ENCODE measurements at regions not wholly inside any gene's neighbourhood (a gene's known extent, or its start where the extent isn't known, plus 50 kb on each side); places are given as distances from the start of the nearest gene placed in this dataset.

DNA sequence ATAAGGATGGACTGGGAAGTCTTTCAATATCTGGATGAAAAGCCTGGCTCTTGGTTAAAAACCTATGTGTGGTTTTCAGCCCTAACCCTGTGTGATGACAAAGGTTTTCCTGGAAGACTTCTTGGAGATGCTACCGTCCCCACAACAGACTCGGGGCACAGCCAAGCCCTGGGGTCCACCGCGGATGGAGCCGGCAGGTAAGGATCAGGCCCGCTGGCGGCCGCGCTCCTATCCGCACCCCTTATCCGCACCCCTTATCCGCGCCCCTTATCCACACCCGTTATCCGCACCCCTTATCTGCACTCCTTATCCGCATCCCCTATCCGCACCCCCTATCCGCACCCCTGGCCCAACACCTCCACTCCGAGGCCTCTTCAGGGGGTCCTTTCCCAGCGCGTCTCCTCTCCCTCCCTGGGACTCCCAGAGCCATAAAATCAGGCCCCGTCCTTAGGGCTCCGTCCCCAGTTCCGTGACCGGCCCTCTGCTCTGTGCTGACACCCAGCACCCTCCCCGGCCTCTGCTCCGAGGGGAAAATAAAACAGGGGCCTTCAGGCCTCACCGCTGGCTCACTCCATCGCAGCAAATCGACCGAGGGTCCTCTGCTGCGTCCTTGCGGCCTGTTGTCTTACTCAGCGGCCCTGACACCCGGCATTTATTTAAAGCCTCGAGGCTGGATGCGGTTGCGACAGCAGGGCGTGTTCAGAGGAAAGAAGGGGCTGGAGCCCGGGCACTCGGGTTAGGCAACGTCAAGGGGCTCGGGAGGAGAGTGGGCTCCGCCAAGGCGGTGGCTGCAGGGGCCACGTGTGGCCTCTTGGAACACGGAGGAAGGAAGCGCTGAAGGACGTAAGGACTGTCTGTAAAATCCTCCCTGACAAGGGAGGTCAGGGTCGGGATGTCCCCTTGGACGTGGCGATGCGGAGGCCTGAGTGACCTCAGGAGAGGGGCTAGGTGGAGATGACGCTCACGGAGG is 215.1 kb upstream of the ADARB2 start:
- no peak overlapping the region for H3K27ac Mint-ChIP-seq
- no peaks in the 10 kb centered on the region for H3K36me3 Mint-ChIP-seq (ENCODE audit: low read depth)
- no peaks in the 10 kb centered on the region for H3K9me3 Mint-ChIP-seq
- no peak for ATAC-seq (replicated peaks)
- H3K4me3 Mint-ChIP-seq: no peak overlapping the region
- no peaks in the 10 kb centered on the region for H3K4me1 Mint-ChIP-seq
- peaks cover 4% of the 10 kb centered on the region for H3K27me3 Mint-ChIP-seq

DNA sequence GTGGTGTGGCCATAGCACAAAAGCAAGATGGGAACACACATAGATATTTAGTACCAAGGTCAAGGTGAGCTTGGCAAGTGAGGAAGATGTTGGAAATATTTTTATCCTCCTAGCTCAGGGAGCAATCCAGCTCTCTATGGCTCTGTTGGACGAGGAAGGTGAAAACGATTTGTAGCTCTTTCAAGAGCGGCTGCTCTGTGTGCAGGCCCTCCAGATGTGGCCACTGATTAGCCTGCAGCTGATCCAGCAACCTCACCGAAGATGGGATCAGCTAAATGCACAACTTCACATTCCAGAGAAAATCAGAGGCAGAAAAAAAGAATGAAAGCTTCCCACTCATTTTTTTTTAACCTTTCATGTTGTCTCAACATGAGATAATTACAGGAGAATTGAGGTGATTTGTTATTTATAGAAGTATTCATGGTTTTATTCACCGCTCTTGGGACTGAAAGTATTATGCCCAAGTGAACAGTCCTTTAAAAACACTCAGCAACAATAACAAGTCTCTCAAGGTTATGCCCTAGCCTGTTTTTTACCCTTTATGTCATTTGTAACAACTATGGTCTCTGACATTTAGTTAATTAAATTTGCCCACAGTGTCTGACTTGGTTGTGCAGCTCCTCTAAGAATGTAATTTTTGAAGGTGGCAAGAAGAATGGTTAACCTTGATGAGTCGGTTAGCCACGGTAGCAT is 213.6 kb upstream of the ADARB2 start:
- no peaks in the 10 kb centered on the region for H3K36me3 Mint-ChIP-seq (ENCODE audit: low read depth)
- no peak overlapping the region for H3K27ac Mint-ChIP-seq
- no peak overlapping the region for H3K4me3 Mint-ChIP-seq
- H3K9me3 Mint-ChIP-seq: no peaks in the 10 kb centered on the region
- H3K27me3 Mint-ChIP-seq: peaks cover 4% of the 10 kb centered on the region
- no peaks in the 10 kb centered on the region for H3K4me1 Mint-ChIP-seq
- ATAC-seq (replicated peaks): no peak

DNA sequence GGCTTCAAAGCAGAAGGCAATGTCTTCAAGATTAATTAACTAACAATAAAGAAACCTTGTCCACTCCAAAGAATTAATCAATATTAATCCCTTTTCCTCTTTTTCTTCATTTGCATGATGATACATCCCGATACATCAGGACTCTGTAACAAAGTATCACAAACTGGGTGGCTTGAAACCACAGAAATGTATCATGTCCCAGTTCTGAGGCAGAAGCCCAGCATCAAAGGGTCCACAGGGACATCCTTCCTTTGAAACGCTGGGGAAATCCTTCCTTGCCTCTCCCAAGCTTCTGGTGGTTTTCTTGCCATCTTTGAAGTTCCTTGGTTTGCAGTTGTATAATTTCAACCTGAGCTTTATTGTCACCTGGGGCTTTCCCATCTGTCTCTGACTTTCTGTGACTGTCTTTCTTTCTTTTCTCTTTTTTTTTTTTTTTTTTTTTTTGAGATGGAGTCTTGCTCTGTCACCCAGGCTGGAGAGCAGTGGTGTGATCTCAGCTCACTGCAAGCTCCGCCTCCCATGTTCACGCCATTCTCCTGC is 210.2 kb upstream of the ADARB2 start:
- Mint-ChIP-seq H3K4me3 (no peak overlapping the region), H3K36me3 (ENCODE audit: low read depth) (no peaks in the 10 kb centered on the region), H3K4me1 (peaks cover 4% of the 10 kb centered on the region), H3K9me3 (no peaks in the 10 kb centered on the region), H3K27me3 (peaks cover 4% of the 10 kb centered on the region), H3K27ac (no peak overlapping the region)
- ATAC-seq (replicated peaks): peak; percentile 59

GRCh38 chr10:1944487-1944886 is 207.2 kb upstream of the ADARB2 start:
- Mint-ChIP-seq H3K36me3 (ENCODE audit: low read depth) (no peaks in the 10 kb centered on the region), H3K9me3 (peaks cover 2% of the 10 kb centered on the region), H3K4me3 (no peak overlapping the region), H3K27ac (no peak overlapping the region), H3K27me3 (no peaks in the 10 kb centered on the region), H3K4me1 (peaks cover 4% of the 10 kb centered on the region)
- no peak for ATAC-seq (replicated peaks)

DNA sequence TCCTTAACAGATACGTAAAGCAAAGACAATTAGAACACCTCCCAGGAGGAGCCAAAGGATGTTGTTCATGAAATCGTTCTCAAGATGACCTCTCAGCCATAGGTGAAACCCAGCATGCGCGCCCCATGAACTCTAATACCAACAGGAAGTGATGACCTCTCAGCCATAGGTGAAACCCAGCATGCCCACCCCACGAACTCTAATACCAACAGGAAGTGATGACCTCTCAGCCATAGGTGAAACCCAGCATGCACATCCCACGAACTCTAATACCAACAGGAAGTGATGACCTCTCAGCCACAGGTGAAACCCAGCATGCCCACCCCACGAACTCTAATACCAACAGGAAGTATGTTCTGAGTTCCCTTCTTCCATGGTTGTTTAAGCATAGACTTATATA is 205.2 kb upstream of the ADARB2 start:
- ATAC-seq (replicated peaks): no peak
- H3K27ac Mint-ChIP-seq: no peak overlapping the region
- H3K27me3 Mint-ChIP-seq: no peaks in the 10 kb centered on the region
- H3K4me3 Mint-ChIP-seq: no peak overlapping the region
- no peaks in the 10 kb centered on the region for H3K36me3 Mint-ChIP-seq (ENCODE audit: low read depth)
- H3K9me3 Mint-ChIP-seq: peaks cover 3% of the 10 kb centered on the region
- H3K4me1 Mint-ChIP-seq: peaks cover 12% of the 10 kb centered on the region

GRCh38 chr10:1939016-1939415 is 201.7 kb upstream of the ADARB2 start:
- ATAC-seq (replicated peaks): peak; percentile 81
- H3K27me3 Mint-ChIP-seq: no peaks in the 10 kb centered on the region
- peaks cover 12% of the 10 kb centered on the region for H3K4me1 Mint-ChIP-seq
- no peaks in the 10 kb centered on the region for H3K36me3 Mint-ChIP-seq (ENCODE audit: low read depth)
- peaks cover 3% of the 10 kb centered on the region for H3K9me3 Mint-ChIP-seq
- H3K4me3 Mint-ChIP-seq: peak overlapping the region; percentile 31
- H3K27ac Mint-ChIP-seq: peak overlapping the region; percentile 45

- Mint-ChIP-seq H3K36me3 (ENCODE audit: low read depth) (no peaks in the 10 kb centered on the region), H3K27ac (peak overlapping the region; percentile 45), H3K27me3 (no peaks in the 10 kb centered on the region), H3K9me3 (peaks cover 3% of the 10 kb centered on the region), H3K4me3 (peak overlapping the region; percentile 31), H3K4me1 (peaks cover 10% of the 10 kb centered on the region)
- peak; percentile 62 for ATAC-seq (replicated peaks)
These were observed 201.0 kb upstream of the ADARB2 start for GRCh38 chr10:1938317-1938716.

DNA sequence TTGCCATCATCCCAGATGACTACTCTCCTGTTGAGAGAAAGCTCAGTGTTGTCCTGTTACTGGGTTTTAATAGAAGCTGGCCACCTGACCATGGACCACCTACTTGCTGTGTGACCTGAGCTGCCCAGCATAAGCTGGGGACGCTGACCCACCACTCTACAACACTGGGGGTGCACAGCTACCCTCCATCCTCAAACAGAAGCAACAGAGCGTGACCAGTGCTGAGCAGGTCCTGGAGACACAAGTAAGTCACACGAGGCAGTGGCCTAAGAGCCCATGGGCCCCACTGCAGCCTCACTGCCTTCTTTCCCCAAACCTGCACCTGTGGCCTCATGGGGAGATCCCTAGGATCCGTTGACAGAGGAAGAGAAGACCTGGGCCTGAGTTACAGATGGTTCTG is 198.6 kb upstream of the ADARB2 start:
- no peaks in the 10 kb centered on the region for H3K27me3 Mint-ChIP-seq
- ATAC-seq (replicated peaks): no peak
- H3K4me3 Mint-ChIP-seq: no peak overlapping the region
- H3K36me3 Mint-ChIP-seq (ENCODE audit: low read depth): no peaks in the 10 kb centered on the region
- H3K27ac Mint-ChIP-seq: no peak overlapping the region
- peaks cover 3% of the 10 kb centered on the region for H3K9me3 Mint-ChIP-seq
- peaks cover 16% of the 10 kb centered on the region for H3K4me1 Mint-ChIP-seq

DNA sequence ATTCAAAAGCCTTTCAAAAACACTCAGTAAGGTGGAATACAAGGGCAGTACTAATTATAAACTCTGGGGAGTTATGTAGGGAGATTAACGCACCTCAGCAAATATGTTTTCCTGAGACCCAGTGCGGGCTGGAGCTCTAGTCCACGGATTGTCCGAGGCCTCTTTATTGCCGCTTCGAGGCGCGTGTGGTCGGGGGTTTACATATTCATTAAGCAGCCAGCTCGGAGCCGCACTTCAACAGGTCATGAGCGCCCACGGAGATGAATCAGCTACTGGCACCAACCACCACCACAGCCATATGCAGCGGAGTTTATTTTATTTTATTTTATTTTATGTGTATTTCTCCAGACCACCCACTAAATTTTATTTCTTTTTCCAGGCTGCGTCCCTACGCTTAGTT is 195.9 kb upstream of the ADARB2 start:
- ATAC-seq (replicated peaks): no peak
- peaks cover 9% of the 10 kb centered on the region for H3K4me1 Mint-ChIP-seq
- H3K27ac Mint-ChIP-seq: no peak overlapping the region
- H3K4me3 Mint-ChIP-seq: peak overlapping the region; percentile 52
- H3K9me3 Mint-ChIP-seq: no peaks in the 10 kb centered on the region
- H3K27me3 Mint-ChIP-seq: peaks cover 3% of the 10 kb centered on the region
- no peaks in the 10 kb centered on the region for H3K36me3 Mint-ChIP-seq (ENCODE audit: low read depth)

DNA sequence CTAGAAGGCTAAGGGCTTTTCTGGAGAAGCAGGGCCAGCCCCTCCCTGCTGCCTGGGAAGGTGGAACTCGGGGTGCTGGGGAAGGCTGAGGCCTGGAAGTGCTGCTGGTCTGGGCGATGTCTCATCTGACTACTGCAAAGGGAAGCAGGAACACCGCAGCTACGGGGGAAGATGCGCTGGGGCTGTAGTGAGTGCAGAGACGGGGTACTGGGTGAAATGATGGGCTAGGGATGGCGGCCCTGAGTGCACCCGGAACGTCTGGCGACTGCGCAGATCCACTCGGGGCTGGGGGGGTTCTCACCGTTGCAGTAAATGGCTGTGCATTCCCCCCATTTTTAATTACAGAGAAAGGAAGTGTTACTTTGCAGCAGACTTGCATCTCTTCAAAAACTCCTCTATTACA is 195.4 kb upstream of the ADARB2 start:
- Mint-ChIP-seq H3K4me3 (peak overlapping the region; percentile 52), H3K27me3 (peaks cover 3% of the 10 kb centered on the region), H3K27ac (peak overlapping the region; percentile 28), H3K36me3 (ENCODE audit: low read depth) (no peaks in the 10 kb centered on the region), H3K4me1 (peaks cover 9% of the 10 kb centered on the region), H3K9me3 (no peaks in the 10 kb centered on the region)
- ATAC-seq (replicated peaks): peak; percentile 37

DNA sequence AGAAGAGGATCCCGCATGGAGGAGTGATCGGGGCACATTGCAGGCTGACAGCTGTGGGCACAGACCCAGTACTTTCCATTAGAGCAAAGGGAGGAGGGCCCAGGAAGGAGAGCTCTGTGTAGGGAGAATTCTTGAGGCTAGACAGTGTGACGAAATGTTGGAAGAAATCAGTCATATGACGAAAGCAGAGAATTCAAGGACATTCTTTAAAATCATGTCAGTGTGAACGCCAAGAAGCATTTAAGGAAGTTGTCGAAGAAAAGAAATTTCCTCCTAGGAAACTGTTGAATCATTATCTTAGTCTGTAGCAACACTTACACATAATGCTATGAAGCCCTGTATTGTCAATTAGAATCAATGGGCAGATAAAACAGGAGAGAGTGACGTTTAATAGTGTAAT is 191.3 kb upstream of the ADARB2 start:
- no peak for ATAC-seq (replicated peaks)
- Mint-ChIP-seq H3K9me3 (no peaks in the 10 kb centered on the region), H3K27ac (no peak overlapping the region), H3K36me3 (ENCODE audit: low read depth) (no peaks in the 10 kb centered on the region), H3K4me3 (no peak overlapping the region), H3K27me3 (peaks cover 7% of the 10 kb centered on the region), H3K4me1 (peaks cover 9% of the 10 kb centered on the region)

DNA sequence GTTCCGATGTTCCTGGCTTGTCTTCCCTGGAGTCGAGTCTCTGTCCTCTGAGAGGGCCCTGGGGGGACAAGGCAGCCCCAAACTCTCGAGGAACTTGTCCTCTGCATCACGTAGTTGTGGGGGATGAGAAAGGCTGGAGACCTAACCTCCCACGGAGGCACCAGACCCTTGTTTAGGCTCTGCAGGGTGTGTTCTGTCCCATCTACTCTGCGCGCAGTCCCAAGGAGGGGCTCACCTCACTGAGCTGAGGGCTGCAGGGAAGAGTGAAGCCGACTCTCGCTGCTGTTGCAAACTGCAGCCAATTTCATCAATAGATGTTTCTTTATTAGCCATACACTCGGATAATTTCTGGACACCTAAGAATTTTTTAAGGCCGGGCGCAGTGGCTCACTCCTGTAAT is 186.7 kb upstream of the ADARB2 start:
- no peak for ATAC-seq (replicated peaks)
- peaks cover 11% of the 10 kb centered on the region for H3K27me3 Mint-ChIP-seq
- H3K4me3 Mint-ChIP-seq: no peak overlapping the region
- no peak overlapping the region for H3K27ac Mint-ChIP-seq
- H3K4me1 Mint-ChIP-seq: no peaks in the 10 kb centered on the region
- no peaks in the 10 kb centered on the region for H3K36me3 Mint-ChIP-seq (ENCODE audit: low read depth)
- H3K9me3 Mint-ChIP-seq: no peaks in the 10 kb centered on the region

GRCh38 chr10:1923586-1923985 is 186.3 kb upstream of the ADARB2 start:
- Mint-ChIP-seq H3K4me1 (no peaks in the 10 kb centered on the region), H3K36me3 (ENCODE audit: low read depth) (no peaks in the 10 kb centered on the region), H3K9me3 (no peaks in the 10 kb centered on the region), H3K27ac (no peak overlapping the region), H3K4me3 (no peak overlapping the region), H3K27me3 (peaks cover 11% of the 10 kb centered on the region)
- no peak for ATAC-seq (replicated peaks)

DNA sequence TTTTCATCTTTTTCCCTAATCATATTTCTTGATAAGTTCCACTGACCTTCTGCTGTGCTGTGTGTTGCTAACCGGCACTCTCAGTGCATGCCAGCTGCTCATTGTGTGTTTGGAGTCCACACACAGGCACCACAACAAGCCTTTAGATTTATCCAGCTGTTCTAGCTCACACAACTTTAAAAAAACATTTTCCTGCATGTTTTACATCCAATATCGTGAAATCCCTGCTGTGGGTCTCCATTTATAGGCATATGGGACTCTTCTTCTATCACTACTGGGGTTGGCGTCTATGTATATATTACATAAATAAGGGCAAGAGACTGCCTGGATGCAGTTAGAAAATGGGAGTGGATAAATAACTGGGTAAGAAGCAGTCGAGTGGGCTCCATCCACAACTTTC is 183.6 kb upstream of the ADARB2 start:
- Mint-ChIP-seq H3K9me3 (no peaks in the 10 kb centered on the region), H3K27ac (no peak overlapping the region), H3K27me3 (peaks cover 5% of the 10 kb centered on the region), H3K4me1 (no peaks in the 10 kb centered on the region), H3K4me3 (no peak overlapping the region), H3K36me3 (ENCODE audit: low read depth) (no peaks in the 10 kb centered on the region)
- no peak for ATAC-seq (replicated peaks)

- H3K4me1 Mint-ChIP-seq: no peaks in the 10 kb centered on the region
- no peaks in the 10 kb centered on the region for H3K36me3 Mint-ChIP-seq (ENCODE audit: low read depth)
- peak; percentile 46 for ATAC-seq (replicated peaks)
- H3K9me3 Mint-ChIP-seq: no peaks in the 10 kb centered on the region
- no peak overlapping the region for H3K4me3 Mint-ChIP-seq
- no peak overlapping the region for H3K27ac Mint-ChIP-seq
- peaks cover 5% of the 10 kb centered on the region for H3K27me3 Mint-ChIP-seq
These were observed 182.8 kb upstream of the ADARB2 start for GRCh38 chr10:1920127-1920526.
